IgD-negative memory B cell (primary cell): ENCODE measurements at regions not wholly inside any gene's neighbourhood (a gene's known extent, or its start where the extent isn't known, plus 50 kb on each side); places are given as distances from the start of the nearest gene placed in this dataset.

Experiments used
- H3K27ac Mint-ChIP-seq, 3 donors: one replicate each; pipeline ENCODE4 v1.8.0; 2020 to 2022; ENCODE audit warnings: mild to moderate bottlenecking in 3 of 3, mixed read lengths in 3 of 3, moderate library complexity in 1 of 3
- H3K27me3 Mint-ChIP-seq: one replicate; pipeline ENCODE4 v1.8.0; 2021; ENCODE audit warnings: mixed read lengths
- H3K36me3 Mint-ChIP-seq: one replicate; pipeline ENCODE4 v1.8.0; 2020; ENCODE audit warnings: mild to moderate bottlenecking, mixed read lengths
- H3K4me1 Mint-ChIP-seq, 3 donors: one replicate each; pipeline ENCODE4 v1.8.0; 2020 to 2022; ENCODE audit warnings: mixed read lengths in 3 of 3, mild to moderate bottlenecking in 1 of 3
- H3K4me3 Mint-ChIP-seq, 4 donors: one replicate each; pipeline ENCODE4 v1.8.0; 2020 to 2022; ENCODE audit warnings: mild to moderate bottlenecking in 4 of 4, mixed read lengths in 4 of 4, moderate library complexity in 3 of 4
- H3K9me3 Mint-ChIP-seq, 3 donors: one replicate each; pipeline ENCODE4 v1.8.0; 2020 to 2021; ENCODE audit warnings: mixed read lengths in 3 of 3, mild to moderate bottlenecking in 1 of 3

DNA sequence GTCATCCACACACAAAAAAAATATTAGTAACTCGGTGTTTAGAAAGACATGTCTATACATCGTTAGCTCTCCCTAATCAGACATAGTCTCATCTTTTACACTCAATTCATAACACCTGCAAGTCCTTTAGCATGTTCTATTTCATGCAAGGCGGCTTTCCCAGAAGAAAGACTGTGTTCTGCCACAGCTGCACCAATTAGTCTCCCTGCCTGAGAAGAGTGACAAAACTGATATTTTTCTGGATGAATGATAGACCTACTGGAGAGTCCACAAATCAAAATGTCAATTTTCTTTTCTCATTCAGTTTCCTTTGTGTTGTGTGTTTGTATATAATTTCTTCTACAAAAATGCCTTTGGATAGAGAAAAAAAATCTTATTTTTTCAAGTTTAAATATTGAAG lies 435.8 kb upstream of the EPHA3 start:
- Mint-ChIP-seq H3K27ac (no peak overlapping the region), H3K9me3 (no peaks in the 10 kb centered on the region), H3K4me3 (no peak overlapping the region), H3K27me3 (no peaks in the 10 kb centered on the region), H3K36me3 (no peaks in the 10 kb centered on the region), H3K4me1 (no peaks in the 10 kb centered on the region)

GRCh38 chr3:88677298-88677697 lies 430.1 kb upstream of the EPHA3 start:
- peaks cover 0 to 2% (median 0%) of the 10 kb centered on the region in 3 donors for H3K9me3 Mint-ChIP-seq
- no peak overlapping the region for H3K27ac Mint-ChIP-seq
- H3K36me3 Mint-ChIP-seq: no peaks in the 10 kb centered on the region
- H3K4me3 Mint-ChIP-seq: no peak overlapping the region
- H3K27me3 Mint-ChIP-seq: no peaks in the 10 kb centered on the region
- no peaks in the 10 kb centered on the region for H3K4me1 Mint-ChIP-seq

- Mint-ChIP-seq H3K27ac (no peak overlapping the region), H3K4me3 (no peak overlapping the region), H3K36me3 (no peaks in the 10 kb centered on the region), H3K4me1 (no peaks in the 10 kb centered on the region), H3K27me3 (no peaks in the 10 kb centered on the region), H3K9me3 (peaks cover 0 to 2% (median 0%) of the 10 kb centered on the region in 3 donors)
Observed at GRCh38 chr3:88678747-88679146, 428.7 kb upstream of the EPHA3 start.

- Mint-ChIP-seq H3K4me1 (no peaks in the 10 kb centered on the region), H3K4me3 (no peak overlapping the region), H3K27ac (no peak overlapping the region), H3K9me3 (peaks cover 0 to 2% (median 0%) of the 10 kb centered on the region in 3 donors), H3K27me3 (no peaks in the 10 kb centered on the region), H3K36me3 (no peaks in the 10 kb centered on the region)
Observed at GRCh38 chr3:88690287-88690686, 417.1 kb upstream of the EPHA3 start.

- no peaks in the 10 kb centered on the region for H3K36me3 Mint-ChIP-seq
- H3K4me1 Mint-ChIP-seq: no peaks in the 10 kb centered on the region
- H3K27me3 Mint-ChIP-seq: no peaks in the 10 kb centered on the region
- H3K9me3 Mint-ChIP-seq: peaks cover 0 to 2% (median 0%) of the 10 kb centered on the region in 3 donors
- H3K27ac Mint-ChIP-seq: no peak overlapping the region
- H3K4me3 Mint-ChIP-seq: no peak overlapping the region
Observed at GRCh38 chr3:88691081-88691480, 416.3 kb upstream of the EPHA3 start.

DNA sequence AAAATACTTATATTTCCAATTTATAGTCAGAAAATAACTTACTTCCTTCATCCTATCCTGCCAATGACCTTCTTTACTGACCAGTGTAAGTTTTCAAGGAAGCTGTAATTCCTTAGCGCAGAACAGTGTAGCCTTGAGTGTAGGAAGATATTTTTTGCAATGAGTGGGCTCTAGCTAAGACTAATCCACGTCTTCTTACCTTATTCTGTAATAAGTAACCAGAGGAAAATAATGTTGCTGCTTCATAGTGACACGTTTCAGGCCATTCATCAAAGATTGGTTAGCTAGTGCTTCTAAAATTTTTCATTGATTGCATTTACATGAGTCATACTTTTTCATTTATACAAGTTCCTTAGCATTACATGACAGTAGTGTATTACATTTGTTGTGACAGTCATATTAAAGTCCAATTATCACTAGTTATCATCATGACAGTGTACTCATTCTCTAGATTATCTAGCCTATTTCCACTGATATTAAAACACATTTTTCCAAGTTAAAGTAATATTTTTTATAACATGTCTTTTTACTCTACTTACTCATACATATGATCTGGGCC lies 403.8 kb upstream of the EPHA3 start:
- Mint-ChIP-seq H3K36me3 (no peaks in the 10 kb centered on the region), H3K27ac (no peak overlapping the region), H3K9me3 (no peaks in the 10 kb centered on the region), H3K4me3 (no peak overlapping the region), H3K4me1 (peaks cover 0 to 2% (median 0%) of the 10 kb centered on the region in 3 donors), H3K27me3 (no peaks in the 10 kb centered on the region)

GRCh38 chr3:88704338-88704737 lies 403.1 kb upstream of the EPHA3 start:
- H3K4me3 Mint-ChIP-seq: no peak overlapping the region
- no peaks in the 10 kb centered on the region for H3K27me3 Mint-ChIP-seq
- H3K27ac Mint-ChIP-seq: no peak overlapping the region
- H3K36me3 Mint-ChIP-seq: no peaks in the 10 kb centered on the region
- peaks cover 0 to 2% (median 0%) of the 10 kb centered on the region in 3 donors for H3K4me1 Mint-ChIP-seq
- peaks cover 0 to 4% (median 0%) of the 10 kb centered on the region in 3 donors for H3K9me3 Mint-ChIP-seq

DNA sequence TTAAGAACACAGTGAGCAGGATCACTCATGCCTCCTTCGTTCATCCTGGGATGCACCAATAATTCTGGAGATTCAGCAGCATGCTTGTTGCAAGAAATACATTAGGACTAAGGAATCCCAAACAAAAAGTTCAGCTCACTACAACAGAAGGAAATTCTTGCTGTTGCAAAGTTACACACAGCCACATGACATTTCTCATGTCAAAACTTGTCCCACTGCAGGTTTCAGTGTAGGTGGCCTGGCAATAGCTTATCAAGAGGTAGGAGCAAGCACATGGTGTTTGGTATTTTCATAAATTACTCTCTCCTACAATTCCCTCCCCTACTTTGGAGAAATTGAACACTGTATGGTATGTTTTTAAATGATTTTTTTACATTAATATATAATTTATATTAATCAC lies 399.6 kb upstream of the EPHA3 start:
- peaks cover 0 to 5% (median 2%) of the 10 kb centered on the region in 3 donors for H3K9me3 Mint-ChIP-seq
- no peaks in the 10 kb centered on the region for H3K27me3 Mint-ChIP-seq
- H3K4me1 Mint-ChIP-seq: peaks cover 0 to 2% (median 0%) of the 10 kb centered on the region in 3 donors
- no peak overlapping the region for H3K27ac Mint-ChIP-seq
- no peaks in the 10 kb centered on the region for H3K36me3 Mint-ChIP-seq
- H3K4me3 Mint-ChIP-seq: no peak overlapping the region

DNA sequence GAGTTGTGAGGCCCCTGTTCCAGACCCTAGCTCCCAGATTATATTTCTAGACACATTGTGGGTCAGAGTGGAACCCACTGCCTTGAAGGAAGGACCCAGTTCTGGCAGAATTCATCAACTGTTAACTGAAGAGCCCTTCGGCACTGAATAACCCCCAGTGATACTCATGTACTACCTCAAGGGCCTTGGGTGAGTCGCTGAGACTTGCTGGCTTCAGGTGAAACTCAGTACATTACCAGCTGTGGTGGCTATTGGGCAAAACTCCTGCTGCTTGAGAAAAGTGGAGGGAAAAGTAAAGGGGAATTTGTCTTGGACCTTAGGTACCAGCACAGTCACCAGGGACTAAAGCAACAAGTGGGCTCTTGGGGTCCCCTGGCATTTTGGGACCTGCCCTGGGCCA lies 394.9 kb upstream of the EPHA3 start:
- Mint-ChIP-seq H3K9me3 (peaks cover 0 to 5% (median 5%) of the 10 kb centered on the region in 3 donors), H3K36me3 (no peaks in the 10 kb centered on the region), H3K4me3 (no peak overlapping the region), H3K27ac (no peak overlapping the region), H3K27me3 (no peaks in the 10 kb centered on the region), H3K4me1 (no peaks in the 10 kb centered on the region)

- Mint-ChIP-seq H3K27me3 (no peaks in the 10 kb centered on the region), H3K4me1 (no peaks in the 10 kb centered on the region), H3K9me3 (peaks cover 0 to 5% (median 5%) of the 10 kb centered on the region in 3 donors), H3K36me3 (no peaks in the 10 kb centered on the region), H3K27ac (no peak overlapping the region), H3K4me3 (no peak overlapping the region)
Observed at GRCh38 chr3:88713233-88713691, 394.2 kb upstream of the EPHA3 start.

GRCh38 chr3:88725440-88726165 lies 381.8 kb upstream of the EPHA3 start:
- H3K27ac Mint-ChIP-seq: no peak overlapping the region
- peaks cover 2 to 4% (median 4%) of the 10 kb centered on the region in 3 donors for H3K9me3 Mint-ChIP-seq
- H3K36me3 Mint-ChIP-seq: no peaks in the 10 kb centered on the region
- H3K4me1 Mint-ChIP-seq: no peaks in the 10 kb centered on the region
- H3K4me3 Mint-ChIP-seq: no peak overlapping the region
- H3K27me3 Mint-ChIP-seq: no peaks in the 10 kb centered on the region

DNA sequence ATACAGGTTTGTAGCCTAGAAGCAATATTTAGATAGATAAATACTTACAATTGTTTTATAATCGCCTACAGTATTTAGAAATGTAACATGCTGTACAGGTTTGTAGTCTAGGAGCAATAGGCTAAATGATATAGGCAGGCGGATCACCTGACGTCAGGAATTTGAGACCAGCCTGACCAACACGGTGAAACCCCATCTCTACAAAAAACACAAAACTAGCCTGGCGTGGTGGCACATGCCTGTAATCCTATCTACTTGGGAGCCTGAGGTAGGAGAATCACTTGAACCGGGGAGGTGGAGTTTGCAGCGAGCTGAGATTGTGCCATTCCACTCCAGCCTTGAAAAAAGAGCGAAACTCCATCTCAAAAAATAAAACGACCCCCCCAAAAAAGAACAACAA lies 375.2 kb upstream of the EPHA3 start:
- Mint-ChIP-seq H3K27ac (no peak overlapping the region), H3K4me3 (no peak overlapping the region), H3K27me3 (no peaks in the 10 kb centered on the region), H3K9me3 (peaks cover 0 to 2% (median 1%) of the 10 kb centered on the region in 3 donors), H3K4me1 (no peaks in the 10 kb centered on the region), H3K36me3 (no peaks in the 10 kb centered on the region)

GRCh38 chr3:88742106-88742505 lies 365.3 kb upstream of the EPHA3 start:
- Mint-ChIP-seq H3K4me1 (no peaks in the 10 kb centered on the region), H3K9me3 (no peaks in the 10 kb centered on the region), H3K36me3 (peaks cover 2% of the 10 kb centered on the region), H3K4me3 (no peak overlapping the region), H3K27me3 (no peaks in the 10 kb centered on the region), H3K27ac (no peak overlapping the region)

DNA sequence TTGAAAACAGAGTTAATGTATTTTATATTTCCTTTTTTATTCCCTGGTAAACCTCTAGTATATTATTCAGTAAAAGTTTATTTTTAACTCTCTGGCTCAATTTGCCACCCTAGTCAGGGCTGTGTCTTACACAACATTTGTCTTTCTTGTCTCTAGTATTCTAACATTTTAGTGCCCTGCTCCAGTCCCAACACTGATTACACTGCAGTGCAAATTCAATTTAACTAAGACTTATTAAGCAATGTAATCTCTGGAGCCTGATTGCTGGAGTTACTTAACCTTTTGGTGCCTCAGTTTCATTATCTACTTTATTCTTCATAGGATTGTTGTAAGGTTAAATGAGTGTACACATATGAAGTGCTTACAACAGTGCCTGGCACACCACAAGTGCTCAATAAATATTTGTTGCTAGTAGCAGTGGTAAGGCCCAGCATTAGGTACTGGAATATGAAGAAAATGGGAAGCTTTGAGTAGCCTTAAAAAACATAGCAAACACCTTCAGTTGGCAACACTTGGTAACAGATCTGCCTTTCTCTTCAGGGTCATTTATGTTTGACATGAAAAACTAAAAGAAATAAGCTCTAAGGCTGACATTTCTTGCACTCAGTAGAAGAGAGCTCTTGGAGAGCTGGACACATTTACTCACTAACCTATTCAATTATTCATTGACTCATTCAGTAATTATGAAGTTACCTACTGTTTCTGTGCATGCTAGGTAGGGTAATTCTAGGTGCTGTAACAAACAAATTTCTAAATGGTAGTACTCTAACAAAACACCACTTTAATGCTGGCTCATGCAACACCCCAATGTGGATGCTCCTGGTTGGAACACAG lies 364.5 kb upstream of the EPHA3 start:
- Mint-ChIP-seq H3K4me1 (no peaks in the 10 kb centered on the region), H3K27ac (no peak overlapping the region), H3K4me3 (no peak overlapping the region), H3K27me3 (no peaks in the 10 kb centered on the region), H3K36me3 (no peaks in the 10 kb centered on the region), H3K9me3 (peaks cover 0 to under 1% (median 0%) of the 10 kb centered on the region in 3 donors)

- H3K36me3 Mint-ChIP-seq: no peaks in the 10 kb centered on the region
- no peak overlapping the region for H3K27ac Mint-ChIP-seq
- H3K9me3 Mint-ChIP-seq: peaks cover 0 to 4% (median 0%) of the 10 kb centered on the region in 3 donors
- no peaks in the 10 kb centered on the region for H3K4me1 Mint-ChIP-seq
- H3K4me3 Mint-ChIP-seq: no peak overlapping the region
- H3K27me3 Mint-ChIP-seq: no peaks in the 10 kb centered on the region
Observed at GRCh38 chr3:88744896-88745295, 362.5 kb upstream of the EPHA3 start.
